GM23248 (cell line): ENCODE measurements at regions not wholly inside any gene's neighbourhood (a gene's known extent, or its start where the extent isn't known, plus 50 kb on each side); places are given as distances from the start of the nearest gene placed in this dataset.

Experiments
- EZH2 ChIP-seq: fragments of 200-600 bp; sonication (generic); IDR thresholded peaks from 2 replicates; pipeline ENCODE4 v1.6.1; 2018; ENCODE audit warnings: antibody characterized with exemption, mild to moderate bottlenecking; ENCODE audit not compliant: insufficient read depth, poor library complexity, severe bottlenecking
- EZH2phosphoT487 ChIP-seq: fragments of 200-600 bp; sonication (generic); IDR thresholded peaks from 2 replicates; pipeline ENCODE4 v1.6.1; 2018; ENCODE audit warnings: antibody characterized with exemption, moderate library complexity, mild to moderate bottlenecking, low read depth; ENCODE audit not compliant: insufficient read depth

GRCh38 chr4:36772154-36772516 is 472.4 kb upstream of the NWD2 start:
- TF ChIP-seq EZH2 (no peak), EZH2phosphoT487 (no peak)
